Loucy (cell line): ENCODE measurements at regions not wholly inside any gene's neighbourhood (a gene's known extent, or its start where the extent isn't known, plus 50 kb on each side); places are given as distances from the start of the nearest gene placed in this dataset.

Experiments used
- H2AFZ ChIP-seq: fragments of 200-600 bp; sonication (generic); 2 replicates; pipeline ENCODE4 v1.6.0; 2016; ENCODE audit warnings: antibody characterized with exemption, mild to moderate bottlenecking, low read length, moderate library complexity
- H3F3A ChIP-seq: fragments of 200-600 bp; 2 replicates; pipeline ENCODE4 v1.6.0; 2016; ENCODE audit warnings: antibody characterized with exemption, low read depth, mild to moderate bottlenecking
- H3K27me3 ChIP-seq: fragments of 200-600 bp; sonication (generic); 2 replicates; pipeline ENCODE4 v1.6.1; 2014; ENCODE audit warnings: low read length, mild to moderate bottlenecking; ENCODE audit not compliant: insufficient read depth, poor library complexity, severe bottlenecking
- H3K36me3 ChIP-seq: fragments of 200-600 bp; sonication (generic); 2 replicates; pipeline ENCODE4 v1.6.1; 2016; ENCODE audit warnings: low read length; ENCODE audit not compliant: insufficient read depth
- H3K4me1 ChIP-seq: fragments of 200-600 bp; sonication (generic); 2 replicates; pipeline ENCODE4 v1.5.1; 2014; ENCODE audit warnings: low read length, mild to moderate bottlenecking; ENCODE audit not compliant: insufficient read depth, poor library complexity, severe bottlenecking
- H3K4me2 ChIP-seq: fragments of 200-600 bp; sonication (generic); 2 replicates; pipeline ENCODE4 v1.6.0; 2014; ENCODE audit warnings: antibody characterized with exemption, low read length, low read depth, mild to moderate bottlenecking; ENCODE audit not compliant: poor library complexity, severe bottlenecking
- H3K4me3 ChIP-seq: fragments of 200-600 bp; sonication (generic); 2 replicates; pipeline ENCODE4 v1.5.1; 2014; ENCODE audit warnings: low read length, mild to moderate bottlenecking, mixed read lengths; ENCODE audit not compliant: poor library complexity, severe bottlenecking
- H3K79me2 ChIP-seq: fragments of 200-600 bp; sonication (generic); 2 replicates; pipeline ENCODE4 v1.6.1; 2014; ENCODE audit warnings: low read length; ENCODE audit not compliant: insufficient read depth
- H3K9ac ChIP-seq: fragments of 200-600 bp; sonication (generic); 2 replicates; pipeline ENCODE4 v1.6.0; 2014; ENCODE audit warnings: mild to moderate bottlenecking, low read depth, low read length, moderate library complexity; ENCODE audit not compliant: poor library complexity, severe bottlenecking
- H3K9me2 ChIP-seq: fragments of 200-600 bp; sonication (generic); replicated peaks from 2 replicates; pipeline ENCODE4 v1.6.1; 2016; ENCODE audit warnings: low read depth, low read length, mixed read lengths
- H3K9me3 ChIP-seq: fragments of 200-600 bp; sonication (generic); 2 replicates; pipeline ENCODE4 v1.6.1; 2014; ENCODE audit warnings: mild to moderate bottlenecking, antibody characterized with exemption, low read length, low read depth; ENCODE audit not compliant: insufficient read depth
- H4K20me1 ChIP-seq: fragments of 200-600 bp; sonication (generic); 2 replicates; pipeline ENCODE4 v1.6.0; 2014; ENCODE audit warnings: antibody characterized with exemption, low read length, mild to moderate bottlenecking; ENCODE audit not compliant: insufficient read depth, poor library complexity, severe bottlenecking
- CTCF ChIP-seq: fragments of 200-600 bp; sonication (generic); conservative IDR thresholded peaks from 2 replicates; pipeline ENCODE4 v1.5.1; 2014; ENCODE audit warnings: mild to moderate bottlenecking, antibody characterized with exemption, low read length
- EZH2phosphoT487 ChIP-seq: fragments of 200-600 bp; IDR thresholded peaks from 2 replicates; pipeline ENCODE4 v1.6.1; 2018; ENCODE audit warnings: antibody characterized with exemption, mild to moderate bottlenecking, moderate library complexity, borderline replicate concordance

DNA sequence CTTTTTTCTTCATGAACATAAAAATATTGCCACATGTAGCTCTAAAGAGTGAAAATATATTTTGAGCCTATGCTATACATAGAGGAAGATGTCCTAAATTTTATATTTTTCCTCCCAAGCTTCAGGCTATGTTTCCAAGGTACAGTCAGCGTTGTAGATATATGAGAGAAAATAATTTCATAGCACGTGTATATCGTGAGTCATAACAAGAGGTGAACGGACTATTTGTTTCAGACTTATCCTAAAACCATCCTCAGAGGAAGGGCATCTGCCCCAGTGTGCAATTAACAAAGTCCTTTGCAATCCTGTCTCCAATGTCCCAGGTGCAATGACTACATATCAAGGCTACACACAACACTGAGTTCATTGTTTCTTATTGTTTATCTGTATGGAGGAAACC is 177.3 kb upstream of the ARRDC4 start:
- H3K36me3 ChIP-seq: no peaks in the 10 kb centered on the region
- H3K9me2 ChIP-seq: no peaks in the 10 kb centered on the region
- H3K4me1 ChIP-seq: no peaks in the 10 kb centered on the region
- H3K27me3 ChIP-seq: no peaks in the 10 kb centered on the region
- no peak overlapping the region for H3K4me2 ChIP-seq
- no peak overlapping the region for H3K9ac ChIP-seq
- H3K9me3 ChIP-seq: no peaks in the 10 kb centered on the region
- no peaks in the 10 kb centered on the region for H3K79me2 ChIP-seq
- no peak overlapping the region for H3K4me3 ChIP-seq
- no peaks in the 10 kb centered on the region for H4K20me1 ChIP-seq
- H2AFZ ChIP-seq: no peak overlapping the region
- H3F3A ChIP-seq: no peaks in the 10 kb centered on the region
- TF ChIP-seq CTCF (no peak), EZH2phosphoT487 (no peak)

GRCh38 chr15:97786741-97787140 is 173.8 kb upstream of the ARRDC4 start:
- H3K9me3 ChIP-seq: no peaks in the 10 kb centered on the region
- no peaks in the 10 kb centered on the region for H3F3A ChIP-seq
- no peaks in the 10 kb centered on the region for H3K4me1 ChIP-seq
- no peak overlapping the region for H3K4me2 ChIP-seq
- no peaks in the 10 kb centered on the region for H4K20me1 ChIP-seq
- no peak overlapping the region for H2AFZ ChIP-seq
- H3K27me3 ChIP-seq: no peaks in the 10 kb centered on the region
- no peaks in the 10 kb centered on the region for H3K9me2 ChIP-seq
- H3K4me3 ChIP-seq: no peak overlapping the region
- H3K36me3 ChIP-seq: no peaks in the 10 kb centered on the region
- no peak overlapping the region for H3K9ac ChIP-seq
- no peaks in the 10 kb centered on the region for H3K79me2 ChIP-seq
- TF ChIP-seq EZH2phosphoT487 (no peak), CTCF (no peak)

GRCh38 chr15:97790180-97790579 is 170.3 kb upstream of the ARRDC4 start:
- Histone ChIP-seq H3K4me2 (no peak overlapping the region), H3K36me3 (no peaks in the 10 kb centered on the region), H3K4me3 (no peak overlapping the region), H3K9me3 (no peaks in the 10 kb centered on the region), H3K9ac (no peak overlapping the region), H3K27me3 (no peaks in the 10 kb centered on the region), H2AFZ (no peak overlapping the region), H3K79me2 (no peaks in the 10 kb centered on the region), H3K9me2 (no peaks in the 10 kb centered on the region), H3K4me1 (no peaks in the 10 kb centered on the region), H3F3A (no peaks in the 10 kb centered on the region), H4K20me1 (no peaks in the 10 kb centered on the region)
- TF ChIP-seq EZH2phosphoT487: no peak
- no peak for TF ChIP-seq CTCF
